ENCODE measurements at regions not wholly inside any gene's neighbourhood (a gene's known extent, or its start where the extent isn't known, plus 50 kb on each side); places are given as distances from the start of the nearest gene placed in this dataset.

GRCh38 chr2:239543702-239544101, 142.9 kb upstream of the HDAC4 start:
- H3K4me1 ChIP-seq (ENCODE audit: insufficient read depth, low read length): peaks cover 22% of the 10 kb centered on the region
- no peaks in the 10 kb centered on the region for H3K27me3 ChIP-seq (ENCODE audit: insufficient read depth, low read length, poor library complexity, severe bottlenecking)
- DNase-seq: no peak
- peaks cover 0 to 1% (median 0%) of the 10 kb centered on the region in 5 donors for H3K9me3 Mint-ChIP-seq
- H3K27ac Mint-ChIP-seq: peak overlapping the region in 2 of 8 donors; percentile 35 to 58
- no peak overlapping the region for H3K27ac ChIP-seq (ENCODE audit: low read depth, low read length)
- POLR2A ChIA-PET: no interaction called here
- CTCF ChIA-PET: no interaction called here
- peaks cover 7 to 22% of the 10 kb centered on the region in 2 donors for H3K27me3 Mint-ChIP-seq
- H3K36me3 Mint-ChIP-seq: no peaks in the 10 kb centered on the region
- H3K4me3 ChIP-seq (ENCODE audit: low read length): no peak overlapping the region
- H3K9me3 ChIP-seq (ENCODE audit: low read length): no peaks in the 10 kb centered on the region
- H3K4me1 Mint-ChIP-seq: peaks cover 31 to 44% (median 34%) of the 10 kb centered on the region in 3 donors
- H3K4me3 Mint-ChIP-seq: peak overlapping the region in 1 of 7 donors; percentile 16
- no peaks in the 10 kb centered on the region for H3K36me3 ChIP-seq (ENCODE audit: insufficient read depth, low read length)

DNA sequence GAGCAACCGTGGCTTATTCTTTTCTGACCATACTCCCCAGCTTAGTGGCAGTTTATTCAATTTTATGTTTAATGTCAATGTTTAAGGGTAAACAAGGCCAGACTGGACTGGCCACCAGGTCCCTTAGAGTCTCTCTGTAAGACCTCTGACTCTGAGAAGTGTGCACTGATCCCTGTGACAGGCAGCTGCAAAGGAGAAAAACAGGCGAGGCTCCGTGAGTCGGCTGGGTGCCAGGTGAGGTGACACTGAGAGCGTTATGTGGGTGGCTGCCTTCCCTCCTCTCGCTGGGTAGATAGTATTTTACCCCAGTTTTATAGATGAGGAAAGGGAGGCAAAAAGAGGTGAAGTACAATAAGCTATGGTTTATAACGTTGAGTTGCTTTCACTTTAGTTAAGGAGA, 139.4 kb upstream of the HDAC4 start:
- CTCF ChIA-PET: interaction anchor here (1.1 kb wide), 1 partner anchor 8 kb away, joined by 3 read pairs; no protein-coding TSS in a partner anchor
- no peaks in the 10 kb centered on the region for H3K9me3 ChIP-seq (ENCODE audit: low read length)
- POLR2A ChIA-PET: interaction anchor here (0.6 kb wide), 1 partner anchor 17 kb away, joined by 3 read pairs; no protein-coding TSS in a partner anchor
- peaks cover 0 to 5% (median 0%) of the 10 kb centered on the region in 5 donors for H3K9me3 Mint-ChIP-seq
- H3K27me3 ChIP-seq (ENCODE audit: insufficient read depth, low read length, poor library complexity, severe bottlenecking): no peaks in the 10 kb centered on the region
- H3K36me3 Mint-ChIP-seq: no peaks in the 10 kb centered on the region
- peaks cover 10% of the 10 kb centered on the region for H3K4me1 ChIP-seq (ENCODE audit: insufficient read depth, low read length)
- H3K27me3 Mint-ChIP-seq: peaks cover 5 to 30% of the 10 kb centered on the region in 2 donors
- H3K27ac Mint-ChIP-seq: no peak overlapping the region
- peak overlapping the region in 1 of 7 donors; percentile 1 for H3K4me3 Mint-ChIP-seq
- no peaks in the 10 kb centered on the region for H3K36me3 ChIP-seq (ENCODE audit: insufficient read depth, low read length)
- H3K4me3 ChIP-seq (ENCODE audit: low read length): no peak overlapping the region
- peaks cover 11 to 19% (median 16%) of the 10 kb centered on the region in 3 donors for H3K4me1 Mint-ChIP-seq
- no peak overlapping the region for H3K27ac ChIP-seq (ENCODE audit: low read depth, low read length)
- DNase-seq: peak in 1 of 5 donors; percentile 12

DNA sequence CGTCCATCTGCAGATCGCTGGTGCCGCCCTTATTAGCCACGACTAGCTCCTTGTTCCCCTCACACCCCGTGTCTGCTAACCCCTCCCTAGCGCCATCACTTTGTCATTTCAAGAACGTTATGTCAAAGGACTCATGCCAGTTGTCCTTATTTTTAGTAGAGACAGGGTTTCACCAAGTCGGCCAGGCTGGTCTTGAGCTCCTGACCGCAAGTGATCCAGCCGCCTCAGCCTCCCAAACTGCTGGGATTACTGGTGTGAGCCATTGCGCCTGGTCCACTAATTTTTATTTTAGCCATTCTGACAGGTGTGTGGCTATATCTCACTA, 138.9 kb upstream of the HDAC4 start:
- CTCF ChIA-PET: interaction anchor here (1.1 kb wide), 1 partner anchor 9 kb away, joined by 3 read pairs; no protein-coding TSS in a partner anchor
- POLR2A ChIA-PET: no interaction called here
- H3K4me3 ChIP-seq (ENCODE audit: low read length): no peak overlapping the region
- DNase-seq: peak in 1 of 5 donors; percentile 1
- Mint-ChIP-seq H3K27ac (no peak overlapping the region), H3K9me3 (peaks cover 0 to 5% (median 4%) of the 10 kb centered on the region in 5 donors), H3K36me3 (no peaks in the 10 kb centered on the region), H3K4me3 (no peak overlapping the region), H3K27me3 (peaks cover 5 to 30% of the 10 kb centered on the region in 2 donors), H3K4me1 (peaks cover 7 to 15% (median 11%) of the 10 kb centered on the region in 3 donors)
- no peaks in the 10 kb centered on the region for H3K9me3 ChIP-seq (ENCODE audit: low read length)
- no peaks in the 10 kb centered on the region for H3K27me3 ChIP-seq (ENCODE audit: insufficient read depth, low read length, poor library complexity, severe bottlenecking)
- no peaks in the 10 kb centered on the region for H3K36me3 ChIP-seq (ENCODE audit: insufficient read depth, low read length)
- peaks cover 6% of the 10 kb centered on the region for H3K4me1 ChIP-seq (ENCODE audit: insufficient read depth, low read length)
- H3K27ac ChIP-seq (ENCODE audit: low read depth, low read length): no peak overlapping the region

DNA sequence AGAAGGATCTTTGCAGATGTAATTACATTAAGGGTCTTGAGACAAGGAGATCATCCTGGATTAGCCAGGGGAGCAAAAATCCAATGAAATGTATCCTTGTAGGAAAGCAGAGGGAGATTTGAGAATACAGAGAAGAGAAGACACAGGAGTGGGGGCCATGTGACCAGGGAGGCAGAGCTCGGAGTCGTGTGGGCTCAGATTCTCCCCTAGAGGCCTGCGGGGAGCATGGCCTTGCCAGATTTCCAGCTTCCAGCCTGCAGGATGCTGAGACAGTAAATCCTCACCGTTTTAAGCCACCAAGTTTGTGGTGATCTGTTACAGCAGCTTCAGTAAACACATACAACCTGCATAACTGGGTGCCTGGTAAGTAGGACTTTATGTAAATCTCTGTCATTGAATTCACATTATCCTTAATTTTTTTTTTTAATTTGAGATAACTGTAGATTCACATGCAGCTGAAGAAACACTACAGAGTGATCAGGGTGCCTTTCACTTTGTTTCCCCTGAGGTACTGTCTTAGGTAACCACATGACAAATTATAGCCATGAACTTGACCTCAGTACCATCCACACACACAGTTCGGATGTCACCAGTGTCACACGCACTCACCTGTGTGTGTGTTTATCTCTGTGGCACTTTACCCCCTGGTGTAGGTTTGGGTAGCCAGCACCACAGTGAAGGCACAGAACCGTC, 138.4 kb upstream of the HDAC4 start:
- ChIA-PET CTCF (interaction anchor here (1.1 kb wide), 1 partner anchor 9 kb away, joined by 3 read pairs; no protein-coding TSS in a partner anchor), POLR2A (no interaction called here)

GRCh38 chr2:239538357-239539052, 137.7 kb upstream of the HDAC4 start:
- Mint-ChIP-seq H3K27ac (no peak overlapping the region), H3K4me1 (peaks cover 0 to 5% (median 2%) of the 10 kb centered on the region in 3 donors), H3K36me3 (no peaks in the 10 kb centered on the region), H3K4me3 (no peak overlapping the region), H3K9me3 (peaks cover 0 to 8% (median 5%) of the 10 kb centered on the region in 5 donors), H3K27me3 (peaks cover 1 to 25% of the 10 kb centered on the region in 2 donors)
- Histone ChIP-seq H3K4me3 (ENCODE audit: low read length) (no peak overlapping the region), H3K4me1 (ENCODE audit: insufficient read depth, low read length) (no peaks in the 10 kb centered on the region), H3K27ac (ENCODE audit: low read depth, low read length) (no peak overlapping the region), H3K9me3 (ENCODE audit: low read length) (no peaks in the 10 kb centered on the region), H3K27me3 (ENCODE audit: insufficient read depth, low read length, poor library complexity, severe bottlenecking) (no peaks in the 10 kb centered on the region), H3K36me3 (ENCODE audit: insufficient read depth, low read length) (no peaks in the 10 kb centered on the region)
- CTCF ChIA-PET: no interaction called here
- DNase-seq: peak in 1 of 5 donors; percentile 36
- POLR2A ChIA-PET: no interaction called here

More for the DNA sequence above, 138.4 kb upstream of the HDAC4 start:
- DNase-seq: peak in 1 of 5 donors; percentile 12
- Mint-ChIP-seq H3K4me3 (no peak overlapping the region), H3K36me3 (no peaks in the 10 kb centered on the region), H3K9me3 (peaks cover 0 to 6% (median 5%) of the 10 kb centered on the region in 5 donors), H3K4me1 (peaks cover 4 to 10% (median 6%) of the 10 kb centered on the region in 3 donors), H3K27ac (no peak overlapping the region), H3K27me3 (peaks cover 2 to 25% of the 10 kb centered on the region in 2 donors)
- H3K4me1 ChIP-seq (ENCODE audit: insufficient read depth, low read length): peaks cover 1% of the 10 kb centered on the region
- no peaks in the 10 kb centered on the region for H3K36me3 ChIP-seq (ENCODE audit: insufficient read depth, low read length)
- H3K4me3 ChIP-seq (ENCODE audit: low read length): no peak overlapping the region
- no peaks in the 10 kb centered on the region for H3K27me3 ChIP-seq (ENCODE audit: insufficient read depth, low read length, poor library complexity, severe bottlenecking)
- H3K9me3 ChIP-seq (ENCODE audit: low read length): no peaks in the 10 kb centered on the region
- H3K27ac ChIP-seq (ENCODE audit: low read depth, low read length): no peak overlapping the region

DNA sequence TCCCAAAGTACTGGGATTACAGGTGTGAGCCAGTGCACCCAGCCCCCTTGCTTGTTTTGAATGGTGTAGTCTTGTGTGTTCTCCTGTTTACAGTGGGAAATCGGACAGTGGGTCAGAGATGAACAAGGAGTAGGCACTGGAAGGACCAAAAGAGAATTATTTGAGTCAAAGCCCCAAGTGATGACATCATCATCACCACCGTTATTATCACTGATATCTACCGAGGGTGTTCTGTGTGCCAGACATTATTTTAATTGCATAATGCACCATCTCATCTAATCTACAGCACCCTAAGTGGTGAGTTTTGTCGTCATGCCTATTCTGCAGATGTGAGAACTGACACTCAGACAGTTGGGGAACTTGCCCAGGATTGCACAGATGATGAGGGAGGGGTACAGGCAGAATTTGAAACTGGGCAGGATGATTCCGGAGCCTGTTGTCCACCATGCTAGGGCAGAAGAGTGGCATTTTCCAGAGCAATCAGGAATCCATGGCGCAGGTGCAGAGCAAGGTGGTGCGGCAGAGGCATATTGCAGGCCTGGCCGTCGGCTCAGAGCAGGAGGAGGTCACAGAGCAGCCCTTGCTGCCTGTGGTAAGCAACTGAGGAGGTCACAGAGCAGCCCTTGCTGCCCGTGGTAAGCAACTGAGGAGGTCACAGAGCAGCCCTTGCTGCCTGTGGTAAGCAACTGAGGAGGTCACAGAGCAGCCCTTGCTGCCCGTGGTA, 137.0 kb upstream of the HDAC4 start:
- H3K9me3 Mint-ChIP-seq: peaks cover 0 to 8% (median 5%) of the 10 kb centered on the region in 5 donors
- ChIA-PET POLR2A (no interaction called here), CTCF (no interaction called here)
- no peak overlapping the region for H3K4me3 ChIP-seq (ENCODE audit: low read length)
- peak in 1 of 5 donors; percentile 10 for DNase-seq
- H3K27me3 Mint-ChIP-seq: peaks cover 1 to 23% of the 10 kb centered on the region in 2 donors
- H3K27me3 ChIP-seq (ENCODE audit: insufficient read depth, low read length, poor library complexity, severe bottlenecking): no peaks in the 10 kb centered on the region
- H3K4me1 Mint-ChIP-seq: peaks cover 0 to 5% (median 2%) of the 10 kb centered on the region in 3 donors
- H3K9me3 ChIP-seq (ENCODE audit: low read length): no peaks in the 10 kb centered on the region
- H3K36me3 ChIP-seq (ENCODE audit: insufficient read depth, low read length): no peaks in the 10 kb centered on the region
- H3K27ac ChIP-seq (ENCODE audit: low read depth, low read length): no peak overlapping the region
- no peak overlapping the region for H3K4me3 Mint-ChIP-seq
- no peak overlapping the region for H3K27ac Mint-ChIP-seq
- H3K36me3 Mint-ChIP-seq: no peaks in the 10 kb centered on the region
- no peaks in the 10 kb centered on the region for H3K4me1 ChIP-seq (ENCODE audit: insufficient read depth, low read length)

GRCh38 chr2:239536186-239536585, 135.4 kb upstream of the HDAC4 start:
- H3K4me1 ChIP-seq (ENCODE audit: insufficient read depth, low read length): no peaks in the 10 kb centered on the region
- Mint-ChIP-seq H3K27me3 (peaks cover 1 to 13% of the 10 kb centered on the region in 2 donors), H3K9me3 (peaks cover 0 to 8% (median 5%) of the 10 kb centered on the region in 5 donors), H3K27ac (no peak overlapping the region), H3K36me3 (no peaks in the 10 kb centered on the region), H3K4me1 (peaks cover 0 to 5% (median 2%) of the 10 kb centered on the region in 3 donors), H3K4me3 (no peak overlapping the region)
- DNase-seq: peak in 1 of 5 donors; percentile 4
- H3K4me3 ChIP-seq (ENCODE audit: low read length): no peak overlapping the region
- ChIA-PET CTCF (no interaction called here), POLR2A (interaction anchor here (0.6 kb wide), 1 partner anchor 106 kb away, joined by 3 read pairs; no protein-coding TSS in a partner anchor)
- no peak overlapping the region for H3K27ac ChIP-seq (ENCODE audit: low read depth, low read length)
- H3K36me3 ChIP-seq (ENCODE audit: insufficient read depth, low read length): no peaks in the 10 kb centered on the region
- no peaks in the 10 kb centered on the region for H3K27me3 ChIP-seq (ENCODE audit: insufficient read depth, low read length, poor library complexity, severe bottlenecking)
- no peaks in the 10 kb centered on the region for H3K9me3 ChIP-seq (ENCODE audit: low read length)

Measured in CD8-positive, alpha-beta memory T cell (primary cell).